BE2C (cell line): ENCODE measurements at regions not wholly inside any gene's neighbourhood (a gene's known extent, or its start where the extent isn't known, plus 50 kb on each side); places are given as distances from the start of the nearest gene placed in this dataset.

ENCODE experiments used
- DNase-seq: peaks from one replicate; pipeline ENCODE4 v3.0.0-alpha.2; 2020
- H3K27me3 ChIP-seq: fragments of 250-450 bp; sonication (Bioruptor Pico); 2 replicates; pipeline ENCODE4 v1.5.1; 2020; ENCODE audit warnings: mild to moderate bottlenecking
- H3K36me3 ChIP-seq: fragments of 250-450 bp; sonication (Bioruptor Pico); 2 replicates; pipeline ENCODE4 v1.5.1; 2020; ENCODE audit warnings: mild to moderate bottlenecking
- H3K4me1 ChIP-seq: fragments of 250-450 bp; sonication (Bioruptor Pico); 2 replicates; pipeline ENCODE4 v1.5.1; 2020
- H3K4me3 ChIP-seq: 2 replicates; pipeline ENCODE4 v1.5.1; 2011; ENCODE audit warnings: low read depth, low read length
- H3K9me3 ChIP-seq: fragments of 250-450 bp; sonication (Bioruptor Pico); 2 replicates; pipeline ENCODE4 v1.5.1; 2020
- TF ChIP-seq, protein P1 (sequence below): IDR thresholded peaks from 2 replicates; pipeline ENCODE4 v1.5.1; 2012; ENCODE audit warnings: mild to moderate bottlenecking, low read depth, low read length

DNA sequence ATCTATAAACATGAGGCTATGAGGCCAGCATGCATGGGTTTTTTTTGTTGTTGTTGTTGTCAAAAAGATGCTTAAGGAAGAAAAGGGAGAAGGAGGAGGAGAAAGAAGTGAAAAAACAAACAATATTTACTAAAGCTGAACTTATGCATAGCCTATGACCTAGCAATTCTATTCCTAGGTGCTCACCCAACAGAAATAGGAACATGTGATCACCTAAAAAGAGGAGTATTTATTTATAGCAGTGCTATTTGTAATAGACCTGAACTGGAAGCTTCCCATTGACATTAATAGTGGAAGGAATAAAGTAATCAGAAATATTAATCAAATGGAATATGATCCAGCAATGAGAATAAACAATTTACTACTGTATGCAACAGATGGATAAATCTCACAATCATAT is 156.5 kb upstream of the OLIG3 start:
- Histone ChIP-seq H3K4me3 (no peak overlapping the region), H3K4me1 (no peaks in the 10 kb centered on the region), H3K27me3 (0 out of 2 replicates have a peak, but pooled peaks cover 3% of the 10 kb centered on the region), H3K36me3 (no peaks in the 10 kb centered on the region), H3K9me3 (no peaks in the 10 kb centered on the region)
- DNase-seq = no peak
- TF ChIP-seq, protein P1, sequence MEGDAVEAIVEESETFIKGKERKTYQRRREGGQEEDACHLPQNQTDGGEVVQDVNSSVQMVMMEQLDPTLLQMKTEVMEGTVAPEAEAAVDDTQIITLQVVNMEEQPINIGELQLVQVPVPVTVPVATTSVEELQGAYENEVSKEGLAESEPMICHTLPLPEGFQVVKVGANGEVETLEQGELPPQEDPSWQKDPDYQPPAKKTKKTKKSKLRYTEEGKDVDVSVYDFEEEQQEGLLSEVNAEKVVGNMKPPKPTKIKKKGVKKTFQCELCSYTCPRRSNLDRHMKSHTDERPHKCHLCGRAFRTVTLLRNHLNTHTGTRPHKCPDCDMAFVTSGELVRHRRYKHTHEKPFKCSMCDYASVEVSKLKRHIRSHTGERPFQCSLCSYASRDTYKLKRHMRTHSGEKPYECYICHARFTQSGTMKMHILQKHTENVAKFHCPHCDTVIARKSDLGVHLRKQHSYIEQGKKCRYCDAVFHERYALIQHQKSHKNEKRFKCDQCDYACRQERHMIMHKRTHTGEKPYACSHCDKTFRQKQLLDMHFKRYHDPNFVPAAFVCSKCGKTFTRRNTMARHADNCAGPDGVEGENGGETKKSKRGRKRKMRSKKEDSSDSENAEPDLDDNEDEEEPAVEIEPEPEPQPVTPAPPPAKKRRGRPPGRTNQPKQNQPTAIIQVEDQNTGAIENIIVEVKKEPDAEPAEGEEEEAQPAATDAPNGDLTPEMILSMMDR = no peak

- H3K4me3 ChIP-seq = no peak overlapping the region
Observed at GRCh38 chr6:137651178-137651577, 157.0 kb upstream of the OLIG3 start.

DNA sequence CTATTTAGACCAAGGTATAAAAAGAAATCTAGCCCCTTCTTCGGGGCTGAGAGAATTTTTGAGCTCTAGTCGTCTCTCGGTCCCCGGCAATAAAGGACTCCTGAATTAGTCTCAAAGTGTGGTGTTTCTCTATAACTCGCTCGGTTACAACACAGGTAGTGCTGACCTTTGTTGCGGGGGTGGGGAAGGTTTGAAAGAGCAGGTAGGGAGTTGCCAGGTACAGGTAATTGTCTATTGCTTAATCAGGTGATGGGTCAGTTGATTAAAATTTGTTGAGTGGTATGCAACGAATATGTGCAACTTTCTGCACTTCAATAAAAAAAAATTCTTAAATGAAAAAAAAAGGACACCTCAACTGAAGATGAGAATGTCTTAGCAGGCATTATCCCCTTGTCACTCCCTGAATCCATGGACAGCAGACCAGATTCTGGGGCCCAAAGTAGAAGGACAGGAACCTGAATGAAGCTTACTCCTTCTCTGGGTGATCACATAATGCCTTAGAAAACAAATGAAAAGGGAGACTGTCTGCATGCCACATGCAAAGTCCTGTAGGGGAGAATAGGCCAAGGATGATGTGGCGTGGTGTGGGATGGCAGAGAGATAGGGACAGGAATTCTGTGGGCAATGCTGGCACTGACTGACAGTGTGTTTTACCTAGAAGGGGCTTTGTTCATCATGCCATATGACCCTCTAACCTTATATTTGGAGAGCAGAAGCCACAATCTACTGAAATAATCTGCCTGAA is 157.6 kb upstream of the OLIG3 start:
- no peaks in the 10 kb centered on the region for H3K9me3 ChIP-seq
- 0 out of 2 replicates have a peak, but pooled peaks cover 3% of the 10 kb centered on the region for H3K27me3 ChIP-seq
- no peaks in the 10 kb centered on the region for H3K36me3 ChIP-seq
- H3K4me3 ChIP-seq = no peak overlapping the region
- DNase-seq = no peak
- TF ChIP-seq, protein P1 = no peak
- H3K4me1 ChIP-seq = no peaks in the 10 kb centered on the region

More at GRCh38 chr6:137651178-137651577, 157.0 kb upstream of the OLIG3 start:
- no peak for DNase-seq
- TF ChIP-seq, protein P1 = no peak
- Histone ChIP-seq H3K4me1 (no peaks in the 10 kb centered on the region), H3K27me3 (0 out of 2 replicates have a peak, but pooled peaks cover 3% of the 10 kb centered on the region), H3K9me3 (no peaks in the 10 kb centered on the region), H3K36me3 (no peaks in the 10 kb centered on the region)

- no peak for DNase-seq
- H3K9me3 ChIP-seq = no peaks in the 10 kb centered on the region
- H3K36me3 ChIP-seq = no peaks in the 10 kb centered on the region
- no peaks in the 10 kb centered on the region for H3K27me3 ChIP-seq
- H3K4me3 ChIP-seq = no peak overlapping the region
- no peaks in the 10 kb centered on the region for H3K4me1 ChIP-seq
- TF ChIP-seq, protein P1 = no peak
Observed at GRCh38 chr6:137652961-137653705, 158.9 kb upstream of the OLIG3 start.

DNA sequence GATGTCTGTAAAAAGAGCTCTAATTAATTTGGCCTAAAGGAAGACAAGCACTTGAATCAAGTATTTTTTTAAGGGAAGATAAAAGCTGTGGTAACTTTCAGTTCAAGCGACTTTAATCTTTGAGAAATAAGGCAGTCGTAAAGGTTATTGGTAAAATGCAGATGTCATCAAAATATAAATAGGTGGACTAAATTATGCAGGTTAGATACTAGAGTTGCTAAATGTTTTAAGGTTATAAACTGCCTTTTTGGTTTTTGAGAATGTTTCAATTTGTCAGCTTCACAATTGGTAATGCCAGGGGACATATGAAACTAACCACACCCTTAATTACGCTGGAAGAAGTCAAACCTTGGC is 159.5 kb upstream of the OLIG3 start:
- no peak for DNase-seq
- no peaks in the 10 kb centered on the region for H3K4me1 ChIP-seq
- H3K27me3 ChIP-seq = no peaks in the 10 kb centered on the region
- no peaks in the 10 kb centered on the region for H3K9me3 ChIP-seq
- TF ChIP-seq, protein P1 = no peak
- no peaks in the 10 kb centered on the region for H3K36me3 ChIP-seq
- no peak overlapping the region for H3K4me3 ChIP-seq

DNA sequence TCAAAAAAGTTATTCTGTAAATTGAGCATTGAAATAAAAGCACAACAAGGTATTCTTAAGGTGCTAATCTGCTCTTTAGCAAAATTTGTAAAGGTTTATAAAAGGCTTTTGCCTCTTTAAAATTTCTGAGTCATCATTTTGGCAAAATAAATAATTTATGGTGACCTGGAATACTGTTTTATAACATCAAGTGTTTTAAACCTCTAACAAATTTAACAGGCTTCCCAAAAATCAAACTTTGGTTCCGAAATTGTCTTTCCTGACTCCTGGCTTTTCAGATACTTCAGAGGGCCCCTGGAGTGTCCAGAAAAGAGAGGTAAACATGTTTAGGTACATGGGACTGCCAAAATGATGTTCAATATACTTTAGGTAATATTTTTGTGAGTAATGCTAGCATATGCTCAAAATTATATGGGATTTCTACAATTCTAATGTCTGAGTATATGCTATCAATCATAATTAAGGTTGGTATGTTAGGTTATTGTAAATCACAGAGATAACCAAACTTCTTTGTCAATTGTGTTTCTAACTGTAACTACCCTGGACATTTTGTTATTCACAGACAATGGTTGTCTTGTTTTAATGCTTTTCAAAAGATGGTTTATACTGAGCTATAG is 160.3 kb upstream of the OLIG3 start:
- no peaks in the 10 kb centered on the region for H3K9me3 ChIP-seq

More for the DNA sequence above, 160.3 kb upstream of the OLIG3 start:
- H3K36me3 ChIP-seq = no peaks in the 10 kb centered on the region
- TF ChIP-seq, protein P1 = no peak
- DNase-seq = no peak
- no peak overlapping the region for H3K4me3 ChIP-seq
- H3K4me1 ChIP-seq = no peaks in the 10 kb centered on the region
- H3K27me3 ChIP-seq = no peaks in the 10 kb centered on the region
